IMR-90 (cell line): ENCODE measurements at regions not wholly inside any gene's neighbourhood (a gene's known extent, or its start where the extent isn't known, plus 50 kb on each side); places are given as distances from the start of the nearest gene placed in this dataset.

Experiments used
- ATAC-seq: fragments of 200-7000 bp; cut with Tn5 transposase; 2 replicates; pipeline ENCODE4 v1.9.1; 2020; ENCODE audit warnings: low read depth, mild to moderate bottlenecking, moderate library complexity
- BruUV-seq: library from RNA; stranded (reverse); fragments of 400-500 nt; replicated peaks from 2 replicates; lab custom pipeline; 2021; lab: Mats Ljungman, UMichigan
- CTCF ChIA-PET: fragments of 300-600 bp; formaldehyde crosslinking; extraction: SDS; loops from one replicate; lab custom pipeline; 2021; ENCODE audit warnings: antibody characterized with exemption; lab: Yijun Ruan, JAX
- POLR2A ChIA-PET: fragments of 300-600 bp; sonication (Branson Sonifier 250); formaldehyde crosslinking; loops from one replicate; lab custom pipeline; 2022; ENCODE audit warnings: antibody characterized with exemption; ENCODE audit not compliant: unreplicated experiment; lab: Charles Lee
- DNase-seq: peaks from one replicate; pipeline ENCODE4 v3.0.0; 2013
- H2AFZ ChIP-seq: replicated peaks from 2 replicates; pipeline ENCODE3; 2013; ENCODE audit warnings: low read length, mild to moderate bottlenecking; ENCODE audit not compliant: poor library complexity
- H2AK5ac ChIP-seq: 2 replicates; pipeline ENCODE4 v1.6.1; 2013; ENCODE audit warnings: low read depth, low read length, inconsistent platforms
- H2AK9ac ChIP-seq: replicated peaks from 2 replicates; pipeline ENCODE3; 2013; ENCODE audit warnings: mild to moderate bottlenecking, low read depth, low read length, moderate library complexity; ENCODE audit not compliant: poor library complexity
- H2BK120ac ChIP-seq: 2 replicates; pipeline ENCODE4 v1.6.1; 2013; ENCODE audit warnings: low read depth, low read length, inconsistent platforms
- H2BK15ac ChIP-seq: 3 replicates; pipeline ENCODE4 v1.6.1; 2013; ENCODE audit warnings: low read depth, low read length, inconsistent platforms
- H2BK20ac ChIP-seq: 2 replicates; pipeline ENCODE4 v1.6.1; 2013; ENCODE audit warnings: low read depth, mild to moderate bottlenecking, inconsistent platforms, low read length, moderate library complexity
- H2BK5ac ChIP-seq: 2 replicates; pipeline ENCODE4 v1.6.1; 2013; ENCODE audit warnings: mild to moderate bottlenecking, low read depth, low read length, inconsistent platforms; ENCODE audit not compliant: poor library complexity, severe bottlenecking
- H3K14ac ChIP-seq: replicated peaks from 2 replicates; pipeline ENCODE4 v1.6.1; 2013; ENCODE audit warnings: low read depth, low read length, inconsistent platforms
- H3K18ac ChIP-seq: 2 replicates; pipeline ENCODE4 v1.6.1; 2013; ENCODE audit warnings: low read depth, low read length, control low read depth
- H3K23ac ChIP-seq: 2 replicates; pipeline ENCODE4 v1.6.1; 2013; ENCODE audit warnings: low read depth, low read length, inconsistent platforms
- H3K27ac ChIP-seq: 2 replicates; pipeline ENCODE4 v1.5.1; 2013; ENCODE audit warnings: mild to moderate bottlenecking, control low read depth, low read length; ENCODE audit not compliant: insufficient read depth
- H3K27me3 ChIP-seq: 2 replicates; pipeline ENCODE4 v1.6.1; 2013; ENCODE audit warnings: low read length; ENCODE audit not compliant: control insufficient read depth, insufficient read depth
- H3K36me3 ChIP-seq: 2 replicates; pipeline ENCODE4 v1.6.1; 2013; ENCODE audit warnings: low read length, mixed read lengths; ENCODE audit not compliant: control insufficient read depth, insufficient read depth
- H3K4ac ChIP-seq: 2 replicates; pipeline ENCODE4 v1.6.1; 2013; ENCODE audit warnings: low read depth, low read length, inconsistent platforms
- H3K4me1 ChIP-seq: 2 replicates; pipeline ENCODE4 v1.6.1; 2013; ENCODE audit warnings: low read length, mixed read lengths; ENCODE audit not compliant: control insufficient read depth, insufficient read depth
- H3K4me2 ChIP-seq: 2 replicates; pipeline ENCODE4 v1.6.1; 2013; ENCODE audit warnings: low read depth, mild to moderate bottlenecking, control low read depth, low read length, moderate library complexity
- H3K4me3 ChIP-seq: 2 replicates; pipeline ENCODE4 v1.5.1; 2013; ENCODE audit warnings: low read depth, mild to moderate bottlenecking, control low read depth, low read length, moderate library complexity; ENCODE audit not compliant: insufficient read depth
- H3K56ac ChIP-seq: 2 replicates; pipeline ENCODE4 v1.6.1; 2013; ENCODE audit warnings: low read length, inconsistent platforms; ENCODE audit not compliant: insufficient read depth; ENCODE audit errors: extremely low read depth
- H3K79me1 ChIP-seq, 2 experiments: 2 replicates each; pipeline ENCODE4 v1.6.1; 2013; ENCODE audit warnings: low read length in 2 of 2, inconsistent platforms in 1 of 2, low read depth in 1 of 2
- H3K9ac ChIP-seq: 2 replicates; pipeline ENCODE4 v1.6.1; 2013; ENCODE audit warnings: low read depth, low read length, control low read depth
- H3K9me1 ChIP-seq: 2 replicates; pipeline ENCODE4 v1.6.1; 2013; ENCODE audit warnings: low read length, inconsistent platforms; ENCODE audit not compliant: insufficient read depth
- H3K9me3 ChIP-seq: 2 replicates; pipeline ENCODE4 v1.6.1; 2013; ENCODE audit warnings: low read length; ENCODE audit not compliant: control insufficient read depth, insufficient read depth
- H4K20me1 ChIP-seq: 2 replicates; pipeline ENCODE4 v1.6.1; 2013; ENCODE audit warnings: low read length, inconsistent platforms; ENCODE audit not compliant: insufficient read depth
- H4K5ac ChIP-seq: 2 replicates; pipeline ENCODE4 v1.6.1; 2013; ENCODE audit warnings: mild to moderate bottlenecking, low read depth, low read length, control low read depth
- H4K8ac ChIP-seq, 2 experiments: 2 replicates each; pipeline ENCODE4 v1.6.1; 2013; ENCODE audit warnings: low read depth in 2 of 2, low read length in 2 of 2, control low read depth in 1 of 2, inconsistent platforms in 1 of 2
- H4K91ac ChIP-seq: 2 replicates; pipeline ENCODE4 v1.6.1; 2013; ENCODE audit warnings: low read depth, low read length, inconsistent platforms; ENCODE audit not compliant: insufficient read depth
- BHLHE40 ChIP-seq: fragments of 150-350 bp; IDR thresholded peaks from 2 replicates; pipeline ENCODE4 v1.6.1; 2016; ENCODE audit warnings: mild to moderate bottlenecking, low read depth, low read length
- CEBPB ChIP-seq: IDR thresholded peaks from 2 replicates; pipeline ENCODE4 v1.6.1; 2012; ENCODE audit warnings: low read depth, low read length, improper control_type of control experiment
- CHD1 ChIP-seq: IDR thresholded peaks from 2 replicates; pipeline ENCODE4 v1.6.1; 2012; ENCODE audit warnings: low read depth, low read length, improper control_type of control experiment
- CTCF ChIP-seq: conservative IDR thresholded peaks from 2 replicates; pipeline ENCODE4 v1.5.1; 2012; ENCODE audit warnings: mild to moderate bottlenecking, low read depth, low read length, improper control_type of control experiment
- ELK1 ChIP-seq: fragments of 150-350 bp; IDR thresholded peaks from 2 replicates; pipeline ENCODE4 v1.6.1; 2016; ENCODE audit warnings: low read depth, mild to moderate bottlenecking, low read length, moderate library complexity, borderline replicate concordance
- FOS ChIP-seq: fragments of 150-350 bp; IDR thresholded peaks from 2 replicates; pipeline ENCODE4 v1.6.1; 2016; ENCODE audit warnings: low read depth, low read length
- MAFK ChIP-seq: IDR thresholded peaks from 2 replicates; pipeline ENCODE4 v1.6.1; 2012; ENCODE audit warnings: low read depth, low read length, improper control_type of control experiment
- MAZ ChIP-seq: IDR thresholded peaks from 2 replicates; pipeline ENCODE4 v1.6.1; 2012; ENCODE audit warnings: low read depth, mild to moderate bottlenecking, low read length, improper control_type of control experiment, moderate library complexity, borderline replicate concordance
- MXI1 ChIP-seq: IDR thresholded peaks from 2 replicates; pipeline ENCODE4 v1.6.1; 2012; ENCODE audit warnings: low read depth, mild to moderate bottlenecking, low read length, moderate library complexity, borderline replicate concordance
- NFE2L2 ChIP-seq: fragments of 150-350 bp; IDR thresholded peaks from 2 replicates; pipeline ENCODE4 v1.6.1; 2016; ENCODE audit warnings: low read depth, mild to moderate bottlenecking, low read length
- POLR2A ChIP-seq: IDR thresholded peaks from 2 replicates; pipeline ENCODE4 v1.6.1; 2012; ENCODE audit warnings: mild to moderate bottlenecking, low read depth, low read length
- RAD21 ChIP-seq: IDR thresholded peaks from 2 replicates; pipeline ENCODE4 v1.6.1; 2012; ENCODE audit warnings: low read length, improper control_type of control experiment
- RCOR1 ChIP-seq: IDR thresholded peaks from 2 replicates; pipeline ENCODE4 v1.6.1; 2012; ENCODE audit warnings: mild to moderate bottlenecking, low read length, improper control_type of control experiment; ENCODE audit not compliant: insufficient replicate concordance
- RFX5 ChIP-seq: IDR thresholded peaks from 2 replicates; pipeline ENCODE4 v1.8.0; 2012; ENCODE audit warnings: low read depth, mild to moderate bottlenecking, low read length, moderate library complexity
- SMC3 ChIP-seq: fragments of 150-350 bp; IDR thresholded peaks from 2 replicates; pipeline ENCODE4 v1.6.1; 2016; ENCODE audit warnings: low read depth, mild to moderate bottlenecking, antibody characterized with exemption, low read length, moderate library complexity
- WGBS, 2 experiments: methylation state at CpG; one replicate each; pipeline versions ENCODE4 v1.1.5 to v1.1.7; 2013; ENCODE audit warnings: missing lambda C conversion rate in 2 of 2; ENCODE audit not compliant: insufficient read length in 1 of 2; ENCODE audit errors: extremely low coverage in 2 of 2; 5-methylcytosine and 5-hydroxymethylcytosine counted together
- dilution Hi-C: fragments of 300-500 bp; cut with HindIII; formaldehyde crosslinking; loops from one replicate; pipeline ENCODE4 v1.14.3; 2018; ENCODE audit warnings: low sequenced_read_pairs; ENCODE audit not compliant: unreplicated experiment
- in situ Hi-C: fragments of 300-500 bp; cut with MboI; formaldehyde crosslinking; loops from 3 replicates; pipeline ENCODE4 v1.14.3; 2019; ENCODE audit warnings: low sequenced_read_pairs, inconsistent platforms, mixed read lengths
- intact Hi-C: fragments of 100-400 bp; cut with micrococcal nuclease; formaldehyde crosslinking; loops from 2 replicates; pipeline ENCODE4 v1.10.0; 2022
- TF ChIP-seq, protein P1 (sequence below): fragments of 150-350 bp; IDR thresholded peaks from 2 replicates; pipeline ENCODE4 v1.6.1; 2017; ENCODE audit warnings: mild to moderate bottlenecking, antibody characterized with exemption, low read length, low read depth

- dilution Hi-C loops, result no loop called here
- TF ChIP-seq, protein P1, sequence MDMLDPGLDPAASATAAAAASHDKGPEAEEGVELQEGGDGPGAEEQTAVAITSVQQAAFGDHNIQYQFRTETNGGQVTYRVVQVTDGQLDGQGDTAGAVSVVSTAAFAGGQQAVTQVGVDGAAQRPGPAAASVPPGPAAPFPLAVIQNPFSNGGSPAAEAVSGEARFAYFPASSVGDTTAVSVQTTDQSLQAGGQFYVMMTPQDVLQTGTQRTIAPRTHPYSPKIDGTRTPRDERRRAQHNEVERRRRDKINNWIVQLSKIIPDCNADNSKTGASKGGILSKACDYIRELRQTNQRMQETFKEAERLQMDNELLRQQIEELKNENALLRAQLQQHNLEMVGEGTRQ, result no peak
- no peak for TF ChIP-seq CEBPB
- TF ChIP-seq ELK1, result no peak
- TF ChIP-seq SMC3, result no peak
- TF ChIP-seq NFE2L2, result no peak
- no peak for TF ChIP-seq RAD21
- TF ChIP-seq CTCF, result no peak
- no peak for TF ChIP-seq MAZ
- no peak for TF ChIP-seq MAFK
- TF ChIP-seq CHD1, result no peak
- no peak for TF ChIP-seq MXI1
- no peak for TF ChIP-seq BHLHE40
- no peak for TF ChIP-seq POLR2A
- no peak for TF ChIP-seq RCOR1
- no peak for TF ChIP-seq RFX5
- no peak for TF ChIP-seq FOS
- in situ Hi-C loops, result no loop called here
- H3K27me3 ChIP-seq, result peaks cover 9% of the 10 kb centered on the region; the same call in 1 of the 2 replicates
- no peak overlapping the region for H2BK120ac ChIP-seq
- intact Hi-C loops, result no loop called here
- H3K36me3 ChIP-seq, result no peaks in the 10 kb centered on the region
- ATAC-seq, result no peak; the same call in 1 of the 2 replicates
- H4K8ac ChIP-seq, result no peak overlapping the region
- H3K4me1 ChIP-seq, result no peaks in the 10 kb centered on the region
- H4K5ac ChIP-seq, result no peak overlapping the region
- no peak overlapping the region for H2BK15ac ChIP-seq
- no peaks in the 10 kb centered on the region for H3K79me1 ChIP-seq
- no peaks in the 10 kb centered on the region for H3K9me1 ChIP-seq
- no peak overlapping the region for H4K91ac ChIP-seq
- no peak overlapping the region for H2AFZ ChIP-seq
- H3K4me2 ChIP-seq, result peak overlapping the region; percentile 92
- CTCF ChIA-PET, result no interaction called here
- H3K27ac ChIP-seq, result no peak overlapping the region
- POLR2A ChIA-PET, result no interaction called here
- H4K20me1 ChIP-seq, result no peaks in the 10 kb centered on the region
- peak; percentile 0 for DNase-seq
- no TSS peak for BruUV-seq
- H2AK5ac ChIP-seq, result no peak overlapping the region
- H2BK5ac ChIP-seq, result no peak overlapping the region
- no peak overlapping the region for H3K56ac ChIP-seq
- no peak overlapping the region for H3K14ac ChIP-seq
- H3K9me3 ChIP-seq, result no peaks in the 10 kb centered on the region
- WGBS, 2 experiments, result no CpG with 5 or more reads among the region's 1 CpG
- H2BK20ac ChIP-seq, result no peak overlapping the region
- H3K9ac ChIP-seq, result no peak overlapping the region
- no peak overlapping the region for H3K4me3 ChIP-seq
- H2AK9ac ChIP-seq, result no peak overlapping the region
- H3K4ac ChIP-seq, result no peak overlapping the region
- H3K23ac ChIP-seq, result no peak overlapping the region
- no peak overlapping the region for H3K18ac ChIP-seq
Observed at GRCh38 chr9:99720455-99721050, 101.1 kb upstream of the NR4A3 start.
